Glomerular visceral epithelial cell (primary cell): ENCODE measurements at regions not wholly inside any gene's neighbourhood (a gene's known extent, or its start where the extent isn't known, plus 50 kb on each side); places are given as distances from the start of the nearest gene placed in this dataset.
"Not testable (repeated sequence)": the region's sequence is repeated elsewhere in the genome, so short reads cannot be mapped to it uniquely, and the experiment has no call there.

Source experiments
- DNase-seq: peaks from one replicate; pipeline ENCODE4 v3.0.0-alpha.2; 2016; ENCODE audit errors: extremely low spot score

GRCh38 chr6:86256615-86257187 lies 614.0 kb upstream of the SYNCRIP start:
- no peak for DNase-seq

GRCh38 chr6:86255973-86256372 lies 613.3 kb upstream of the SYNCRIP start:
- no peak for DNase-seq

- no peak for DNase-seq
These were observed 608.4 kb upstream of the SYNCRIP start for GRCh38 chr6:86251106-86251505.

GRCh38 chr6:86217906-86218305 lies 575.2 kb upstream of the SYNCRIP start:
- no peak for DNase-seq

- DNase-seq, result no peak
These were observed 572.6 kb upstream of the SYNCRIP start for GRCh38 chr6:86215323-86215722.

GRCh38 chr6:86205980-86206379 lies 563.3 kb upstream of the SYNCRIP start:
- DNase-seq, result no peak

- no peak for DNase-seq
These were observed 560.4 kb upstream of the SYNCRIP start for GRCh38 chr6:86203044-86203443.

GRCh38 chr6:86193821-86194220 lies 551.1 kb upstream of the SYNCRIP start:
- DNase-seq, result no peak

GRCh38 chr6:86192123-86192522 lies 549.4 kb upstream of the SYNCRIP start:
- DNase-seq, result no peak

GRCh38 chr6:86175149-86175548 lies 532.5 kb upstream of the SYNCRIP start:
- not testable (repeated sequence) for DNase-seq

GRCh38 chr6:86154852-86155251 lies 512.2 kb upstream of the SYNCRIP start:
- no peak for DNase-seq

GRCh38 chr6:86153521-86153920 lies 510.8 kb upstream of the SYNCRIP start:
- no peak for DNase-seq

GRCh38 chr6:86152546-86152945 lies 509.9 kb upstream of the SYNCRIP start:
- DNase-seq, result no peak

- no peak for DNase-seq
These were observed 505.9 kb upstream of the SYNCRIP start for GRCh38 chr6:86148586-86148985.

- DNase-seq, result no peak
These were observed 505.2 kb upstream of the SYNCRIP start for GRCh38 chr6:86147859-86148258.

GRCh38 chr6:86147311-86147710 lies 504.6 kb upstream of the SYNCRIP start:
- no peak for DNase-seq

- not testable (repeated sequence) for DNase-seq
These were observed 504.1 kb upstream of the SYNCRIP start for GRCh38 chr6:86146751-86147150.

GRCh38 chr6:86142326-86142725 lies 499.6 kb upstream of the SYNCRIP start:
- no peak for DNase-seq

- no peak for DNase-seq
These were observed 485.6 kb upstream of the SYNCRIP start for GRCh38 chr6:86128130-86128814.

GRCh38 chr6:86122086-86122485 lies 479.4 kb upstream of the SYNCRIP start:
- DNase-seq, result no peak

GRCh38 chr6:86118271-86118670 lies 475.6 kb upstream of the SYNCRIP start:
- DNase-seq, result no peak

GRCh38 chr6:86107985-86108384 lies 465.3 kb upstream of the SYNCRIP start:
- DNase-seq, result no peak

- DNase-seq, result no peak
These were observed 445.3 kb upstream of the SYNCRIP start for GRCh38 chr6:86087954-86088353.

GRCh38 chr6:86079938-86080337 lies 437.3 kb upstream of the SYNCRIP start:
- no peak for DNase-seq
